ENCODE measurements at regions not wholly inside any gene's neighbourhood (a gene's known extent, or its start where the extent isn't known, plus 50 kb on each side); places are given as distances from the start of the nearest gene placed in this dataset.

- TF ChIP-seq, protein P1, sequence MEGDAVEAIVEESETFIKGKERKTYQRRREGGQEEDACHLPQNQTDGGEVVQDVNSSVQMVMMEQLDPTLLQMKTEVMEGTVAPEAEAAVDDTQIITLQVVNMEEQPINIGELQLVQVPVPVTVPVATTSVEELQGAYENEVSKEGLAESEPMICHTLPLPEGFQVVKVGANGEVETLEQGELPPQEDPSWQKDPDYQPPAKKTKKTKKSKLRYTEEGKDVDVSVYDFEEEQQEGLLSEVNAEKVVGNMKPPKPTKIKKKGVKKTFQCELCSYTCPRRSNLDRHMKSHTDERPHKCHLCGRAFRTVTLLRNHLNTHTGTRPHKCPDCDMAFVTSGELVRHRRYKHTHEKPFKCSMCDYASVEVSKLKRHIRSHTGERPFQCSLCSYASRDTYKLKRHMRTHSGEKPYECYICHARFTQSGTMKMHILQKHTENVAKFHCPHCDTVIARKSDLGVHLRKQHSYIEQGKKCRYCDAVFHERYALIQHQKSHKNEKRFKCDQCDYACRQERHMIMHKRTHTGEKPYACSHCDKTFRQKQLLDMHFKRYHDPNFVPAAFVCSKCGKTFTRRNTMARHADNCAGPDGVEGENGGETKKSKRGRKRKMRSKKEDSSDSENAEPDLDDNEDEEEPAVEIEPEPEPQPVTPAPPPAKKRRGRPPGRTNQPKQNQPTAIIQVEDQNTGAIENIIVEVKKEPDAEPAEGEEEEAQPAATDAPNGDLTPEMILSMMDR (IDR thresholded peaks at IDR 0.05 in 2 of 3, conservative IDR thresholded peaks at IDR 0.05 in 1 of 3; ENCODE audit: control insufficient read depth in 2 of 3, extremely low read depth in 1 of 3, insufficient read depth in 1 of 3, low read depth in 3 of 3, low read length in 3 of 3) = no peak
- TF ChIP-seq MYC (IDR thresholded peaks at IDR 0.05; ENCODE audit: insufficient read depth, insufficient read length, insufficient replicate concordance, low read length, severe bottlenecking) (no peak), SP1 (IDR thresholded peaks at IDR 0.05; ENCODE audit: low read depth, low read length) (no peak), CHD1 (IDR thresholded peaks at IDR 0.05; ENCODE audit: low read depth, low read length) (no peak), ZNF207 (IDR thresholded peaks at IDR 0.05; ENCODE audit: borderline replicate concordance) (no peak), CBX5 (IDR thresholded peaks at IDR 0.05; ENCODE audit: low read depth) (no peak), GABPA (IDR thresholded peaks at IDR 0.05; ENCODE audit: low read depth) (no peak)
- TF ChIP-seq, protein P2, sequence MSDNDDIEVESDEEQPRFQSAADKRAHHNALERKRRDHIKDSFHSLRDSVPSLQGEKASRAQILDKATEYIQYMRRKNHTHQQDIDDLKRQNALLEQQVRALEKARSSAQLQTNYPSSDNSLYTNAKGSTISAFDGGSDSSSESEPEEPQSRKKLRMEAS (IDR thresholded peaks at IDR 0.05; ENCODE audit: low read depth, low read length) = no peak
Observed at GRCh38 chr6:94988701-94989100, 588.6 kb upstream of the MANEA start.

Measured in GM12878 (cell line).